ENCODE measurements at regions not wholly inside any gene's neighbourhood (a gene's known extent, or its start where the extent isn't known, plus 50 kb on each side); places are given as distances from the start of the nearest gene placed in this dataset.
"Not testable (repeated sequence)": the region's sequence is repeated elsewhere in the genome, so short reads cannot be mapped to it uniquely, and the experiment has no call there.

- H3K9me3 Mint-ChIP-seq; H3K4me3 Mint-ChIP-seq; POLR2A ChIA-PET; CTCF ChIA-PET; H3K36me3 Mint-ChIP-seq; DNase-seq (ENCODE audit: low spot score); H3K27me3 Mint-ChIP-seq (ENCODE audit: low read depth): not testable (repeated sequence)
- Mint-ChIP-seq H3K27ac (peak overlapping the region; percentile 20; the same call in 1 of the 2 replicates), H3K4me1 (peaks cover 15% of the 10 kb centered on the region)
- ATAC-seq = peak; percentile 83
These were observed 83.2 kb upstream of the WIPF3 start for GRCh38 chr7:29723127-29723526.

DNA sequence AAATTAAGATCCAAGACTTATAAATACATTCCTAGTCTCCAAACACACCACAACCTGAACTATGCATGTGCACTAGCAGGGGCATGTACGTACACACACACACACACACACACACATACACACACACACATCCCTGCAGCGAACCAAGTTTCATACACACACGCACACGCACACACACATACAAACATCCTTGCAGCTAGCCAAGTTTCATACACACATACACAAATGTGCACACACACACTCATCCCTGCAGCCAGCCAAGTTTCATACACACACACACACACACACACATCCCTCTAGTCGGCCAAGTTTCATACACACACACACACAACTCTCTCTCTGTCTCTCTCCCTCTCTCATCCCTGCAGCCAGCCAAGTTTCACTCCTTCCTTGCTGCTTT, 82.7 kb upstream of the WIPF3 start:
- Mint-ChIP-seq H3K4me3 (no peak overlapping the region), H3K36me3 (no peaks in the 10 kb centered on the region), H3K4me1 (peaks cover 15% of the 10 kb centered on the region), H3K27me3 (ENCODE audit: low read depth) (no peaks in the 10 kb centered on the region), H3K9me3 (peaks cover 4% of the 10 kb centered on the region; the same call in 1 of the 2 replicates), H3K27ac (peak overlapping the region; percentile 61)
- ChIA-PET CTCF (no interaction called here), POLR2A (no interaction called here)
- ATAC-seq (no peak), DNase-seq (ENCODE audit: low spot score) (no peak)
- TF ChIP-seq, protein P1, sequence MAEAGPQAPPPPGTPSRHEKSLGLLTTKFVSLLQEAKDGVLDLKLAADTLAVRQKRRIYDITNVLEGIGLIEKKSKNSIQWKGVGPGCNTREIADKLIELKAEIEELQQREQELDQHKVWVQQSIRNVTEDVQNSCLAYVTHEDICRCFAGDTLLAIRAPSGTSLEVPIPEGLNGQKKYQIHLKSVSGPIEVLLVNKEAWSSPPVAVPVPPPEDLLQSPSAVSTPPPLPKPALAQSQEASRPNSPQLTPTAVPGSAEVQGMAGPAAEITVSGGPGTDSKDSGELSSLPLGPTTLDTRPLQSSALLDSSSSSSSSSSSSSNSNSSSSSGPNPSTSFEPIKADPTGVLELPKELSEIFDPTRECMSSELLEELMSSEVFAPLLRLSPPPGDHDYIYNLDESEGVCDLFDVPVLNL (CRISPR knock-in tag; IDR thresholded peaks at IDR 0.05; ENCODE audit: borderline replicate concordance, low read depth) = no peak
- TF ChIP-seq TP53 (CRISPR knock-in tag; IDR thresholded peaks at IDR 0.05) = no peak
- no peak for TF ChIP-seq TCF7 (CRISPR knock-in tag; IDR thresholded peaks at IDR 0.05; ENCODE audit: low read depth)
- TF ChIP-seq ZSCAN18 (CRISPR knock-in tag; IDR thresholded peaks at IDR 0.05) = no peak
- no peak for TF ChIP-seq HMGXB4 (CRISPR knock-in tag; IDR thresholded peaks at IDR 0.05)
- no peak for TF ChIP-seq NR3C1 (CRISPR knock-in tag; conservative IDR thresholded peaks at IDR 0.05; ENCODE audit: low read depth)
- no peak for TF ChIP-seq ZNF671 (CRISPR knock-in tag; IDR thresholded peaks at IDR 0.05)
- TF ChIP-seq SMAD4 (CRISPR knock-in tag; IDR thresholded peaks at IDR 0.05) = no peak
- no peak for TF ChIP-seq ARID4B (CRISPR knock-in tag; IDR thresholded peaks at IDR 0.05; ENCODE audit: borderline replicate concordance)
- TF ChIP-seq CREM (CRISPR knock-in tag; IDR thresholded peaks at IDR 0.05) = no peak
- no peak for TF ChIP-seq ELF4 (CRISPR knock-in tag; IDR thresholded peaks at IDR 0.05; ENCODE audit: low read depth)
- TF ChIP-seq JUN (CRISPR knock-in tag; IDR thresholded peaks at IDR 0.05) = no peak
- no peak for TF ChIP-seq KAT7 (CRISPR knock-in tag; IDR thresholded peaks at IDR 0.05; ENCODE audit: borderline replicate concordance)
- TF ChIP-seq ZNF138 (CRISPR knock-in tag; conservative IDR thresholded peaks at IDR 0.05) = no peak

DNA sequence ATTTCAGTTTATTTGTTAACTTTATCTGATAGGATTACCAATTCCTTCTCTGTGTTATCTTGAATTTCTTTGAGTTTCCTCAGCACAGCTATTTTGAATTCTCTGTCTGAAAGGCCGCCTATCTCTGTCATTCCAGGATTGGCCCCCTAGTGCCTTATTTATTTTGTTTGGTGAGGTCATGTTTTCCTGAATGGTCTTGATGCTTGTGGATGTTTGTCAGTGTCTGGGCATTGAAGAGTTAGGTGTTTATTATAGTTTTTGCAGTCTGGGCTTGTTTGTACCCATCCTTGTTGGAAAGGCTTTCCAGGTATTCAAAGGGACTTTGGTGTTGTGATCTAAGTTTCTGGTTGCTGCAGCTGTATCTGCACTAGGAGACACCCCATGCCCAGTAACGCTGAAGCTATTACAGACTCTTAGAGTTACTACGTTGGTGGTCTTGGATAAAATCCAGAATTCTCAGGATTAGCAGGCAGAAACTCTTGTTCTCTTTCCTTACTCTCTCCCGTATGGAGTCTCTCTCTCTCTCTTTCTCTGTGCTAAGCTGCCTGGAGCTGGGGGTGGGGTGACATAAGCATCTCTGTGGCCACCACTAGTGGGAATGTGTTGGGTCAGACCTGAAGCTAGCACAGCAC, 76.7 kb upstream of the WIPF3 start:
- H3K36me3 Mint-ChIP-seq; POLR2A ChIA-PET; H3K27me3 Mint-ChIP-seq (ENCODE audit: low read depth); H3K27ac Mint-ChIP-seq; DNase-seq (ENCODE audit: low spot score); CTCF ChIA-PET; ATAC-seq; H3K4me1 Mint-ChIP-seq; H3K4me3 Mint-ChIP-seq: not testable (repeated sequence)
- H3K9me3 Mint-ChIP-seq = peaks cover 11% of the 10 kb centered on the region
